ENCODE measurements at regions not wholly inside any gene's neighbourhood (a gene's known extent, or its start where the extent isn't known, plus 50 kb on each side); places are given as distances from the start of the nearest gene placed in this dataset.

DNA sequence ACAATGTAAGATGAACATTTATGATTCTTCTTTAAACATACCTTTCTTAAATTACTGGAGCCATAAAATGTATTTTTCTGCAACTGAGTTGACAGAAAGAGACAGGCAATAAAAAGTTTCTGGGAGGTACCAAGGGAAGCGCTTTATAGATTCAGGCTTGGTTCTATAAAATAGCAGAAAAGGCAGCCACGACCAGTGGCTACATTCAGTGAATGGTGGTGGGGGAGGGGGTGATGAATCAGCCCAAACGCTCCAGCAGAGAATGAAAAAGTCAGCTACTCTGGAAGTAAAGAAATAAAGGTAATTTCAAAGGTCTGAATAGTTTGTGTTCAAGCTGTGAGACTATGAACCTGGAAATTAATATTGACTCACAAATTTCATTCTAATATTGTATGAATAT is 456.1 kb downstream of the KCTD8 start:
- TF ChIP-seq SIN3A (IDR thresholded peaks at IDR 0.05; ENCODE audit: borderline replicate concordance, insufficient read depth, low read length) = no peak
- no peak for TF ChIP-seq FOXP2 (optimal IDR thresholded peaks at IDR 0.05; ENCODE audit: borderline replicate concordance, extremely low read depth, extremely low read length, insufficient read depth)
- TF ChIP-seq, protein P1, sequence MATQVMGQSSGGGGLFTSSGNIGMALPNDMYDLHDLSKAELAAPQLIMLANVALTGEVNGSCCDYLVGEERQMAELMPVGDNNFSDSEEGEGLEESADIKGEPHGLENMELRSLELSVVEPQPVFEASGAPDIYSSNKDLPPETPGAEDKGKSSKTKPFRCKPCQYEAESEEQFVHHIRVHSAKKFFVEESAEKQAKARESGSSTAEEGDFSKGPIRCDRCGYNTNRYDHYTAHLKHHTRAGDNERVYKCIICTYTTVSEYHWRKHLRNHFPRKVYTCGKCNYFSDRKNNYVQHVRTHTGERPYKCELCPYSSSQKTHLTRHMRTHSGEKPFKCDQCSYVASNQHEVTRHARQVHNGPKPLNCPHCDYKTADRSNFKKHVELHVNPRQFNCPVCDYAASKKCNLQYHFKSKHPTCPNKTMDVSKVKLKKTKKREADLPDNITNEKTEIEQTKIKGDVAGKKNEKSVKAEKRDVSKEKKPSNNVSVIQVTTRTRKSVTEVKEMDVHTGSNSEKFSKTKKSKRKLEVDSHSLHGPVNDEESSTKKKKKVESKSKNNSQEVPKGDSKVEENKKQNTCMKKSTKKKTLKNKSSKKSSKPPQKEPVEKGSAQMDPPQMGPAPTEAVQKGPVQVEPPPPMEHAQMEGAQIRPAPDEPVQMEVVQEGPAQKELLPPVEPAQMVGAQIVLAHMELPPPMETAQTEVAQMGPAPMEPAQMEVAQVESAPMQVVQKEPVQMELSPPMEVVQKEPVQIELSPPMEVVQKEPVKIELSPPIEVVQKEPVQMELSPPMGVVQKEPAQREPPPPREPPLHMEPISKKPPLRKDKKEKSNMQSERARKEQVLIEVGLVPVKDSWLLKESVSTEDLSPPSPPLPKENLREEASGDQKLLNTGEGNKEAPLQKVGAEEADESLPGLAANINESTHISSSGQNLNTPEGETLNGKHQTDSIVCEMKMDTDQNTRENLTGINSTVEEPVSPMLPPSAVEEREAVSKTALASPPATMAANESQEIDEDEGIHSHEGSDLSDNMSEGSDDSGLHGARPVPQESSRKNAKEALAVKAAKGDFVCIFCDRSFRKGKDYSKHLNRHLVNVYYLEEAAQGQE (IDR thresholded peaks at IDR 0.05; ENCODE audit: insufficient read depth in 1 of 2, low read depth in 2 of 2, low read length in 2 of 2) = no peak
- no peak for TF ChIP-seq POLR2AphosphoS5 (IDR thresholded peaks at IDR 0.05; ENCODE audit: low read depth, low read length)
- no peak for TF ChIP-seq TAF1 (IDR thresholded peaks at IDR 0.05; ENCODE audit: borderline replicate concordance, insufficient read depth, low read length)

- TF ChIP-seq, protein P1 (IDR thresholded peaks at IDR 0.05; ENCODE audit: insufficient read depth in 1 of 2, low read depth in 2 of 2, low read length in 2 of 2) = no peak
- TF ChIP-seq FOXP2 (optimal IDR thresholded peaks at IDR 0.05; ENCODE audit: borderline replicate concordance, extremely low read depth, extremely low read length, insufficient read depth) (no peak), SIN3A (IDR thresholded peaks at IDR 0.05; ENCODE audit: borderline replicate concordance, insufficient read depth, low read length) (no peak), POLR2AphosphoS5 (IDR thresholded peaks at IDR 0.05; ENCODE audit: low read depth, low read length) (no peak), TAF1 (IDR thresholded peaks at IDR 0.05; ENCODE audit: borderline replicate concordance, insufficient read depth, low read length) (no peak)
Observed at GRCh38 chr4:43993196-43993902, 455.3 kb downstream of the KCTD8 start.

GRCh38 chr4:43999669-44000068 is 448.9 kb downstream of the KCTD8 start:
- TF ChIP-seq POLR2AphosphoS5 (IDR thresholded peaks at IDR 0.05; ENCODE audit: low read depth, low read length) (no peak), FOXP2 (optimal IDR thresholded peaks at IDR 0.05; ENCODE audit: borderline replicate concordance, extremely low read depth, extremely low read length, insufficient read depth) (no peak), TAF1 (IDR thresholded peaks at IDR 0.05; ENCODE audit: borderline replicate concordance, insufficient read depth, low read length) (no peak), SIN3A (IDR thresholded peaks at IDR 0.05; ENCODE audit: borderline replicate concordance, insufficient read depth, low read length) (no peak)
- TF ChIP-seq, protein P1 (IDR thresholded peaks at IDR 0.05; ENCODE audit: insufficient read depth in 1 of 2, low read depth in 2 of 2, low read length in 2 of 2) = no peak

- TF ChIP-seq POLR2AphosphoS5 (IDR thresholded peaks at IDR 0.05; ENCODE audit: low read depth, low read length) = no peak
- no peak for TF ChIP-seq TAF1 (IDR thresholded peaks at IDR 0.05; ENCODE audit: borderline replicate concordance, insufficient read depth, low read length)
- no peak for TF ChIP-seq FOXP2 (optimal IDR thresholded peaks at IDR 0.05; ENCODE audit: borderline replicate concordance, extremely low read depth, extremely low read length, insufficient read depth)
Observed at GRCh38 chr4:44002368-44002767, 446.2 kb downstream of the KCTD8 start.

DNA sequence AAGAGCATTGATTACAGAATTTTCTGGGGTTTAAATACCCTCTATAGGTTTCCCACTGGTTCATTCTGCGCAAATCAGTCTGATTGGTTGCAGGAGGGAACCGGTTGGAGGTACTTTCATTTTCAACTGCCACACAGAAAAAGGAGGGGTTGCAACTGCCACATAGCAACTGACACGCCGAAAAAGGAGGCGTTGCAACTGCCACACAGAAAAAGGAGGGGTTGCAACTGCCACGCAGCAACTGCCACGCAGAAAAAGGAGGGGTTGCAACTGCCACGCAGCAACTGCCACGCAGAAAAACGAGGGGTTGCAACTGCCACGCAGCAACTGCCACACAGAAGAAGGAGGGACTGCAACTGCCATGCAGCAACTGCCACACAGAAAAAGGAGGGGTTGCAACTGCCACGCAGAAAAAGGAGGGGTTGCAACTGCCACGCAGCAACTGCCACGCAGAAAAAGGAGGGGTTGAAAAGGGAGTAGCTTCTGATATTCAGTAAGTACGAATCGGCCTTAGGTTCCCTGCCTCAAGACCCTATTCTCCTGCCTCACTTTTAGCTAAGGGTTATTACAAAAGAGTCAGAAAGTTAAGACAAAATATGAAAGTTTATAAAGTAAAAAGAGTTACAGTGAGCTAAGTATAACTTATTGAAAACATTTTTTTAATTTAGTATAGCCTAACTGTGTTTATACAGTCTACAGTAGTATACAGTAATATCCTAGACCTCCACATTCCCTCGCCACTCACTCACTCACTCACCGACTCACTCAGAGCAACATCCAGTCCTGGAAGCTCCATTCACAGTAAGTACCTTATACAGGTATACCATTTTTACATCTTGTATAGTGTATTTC is 431.8 kb downstream of the KCTD8 start:
- peak; percentile 48 for TF ChIP-seq POLR2AphosphoS5 (IDR thresholded peaks at IDR 0.05; ENCODE audit: low read depth, low read length)
- TF ChIP-seq SIN3A (IDR thresholded peaks at IDR 0.05; ENCODE audit: borderline replicate concordance, insufficient read depth, low read length) = no peak

- no peak for TF ChIP-seq SIN3A (IDR thresholded peaks at IDR 0.05; ENCODE audit: borderline replicate concordance, insufficient read depth, low read length)
- TF ChIP-seq TAF1 (IDR thresholded peaks at IDR 0.05; ENCODE audit: borderline replicate concordance, insufficient read depth, low read length) = no peak
- TF ChIP-seq, protein P1 (IDR thresholded peaks at IDR 0.05; ENCODE audit: insufficient read depth in 1 of 2, low read depth in 2 of 2, low read length in 2 of 2) = no peak
- no peak for TF ChIP-seq POLR2AphosphoS5 (IDR thresholded peaks at IDR 0.05; ENCODE audit: low read depth, low read length)
- TF ChIP-seq FOXP2 (optimal IDR thresholded peaks at IDR 0.05; ENCODE audit: borderline replicate concordance, extremely low read depth, extremely low read length, insufficient read depth) = no peak
Observed at GRCh38 chr4:44017422-44017739, 431.2 kb downstream of the KCTD8 start.
